SK-N-SH (cell line): ENCODE measurements at regions not wholly inside any gene's neighbourhood (a gene's known extent, or its start where the extent isn't known, plus 50 kb on each side); places are given as distances from the start of the nearest gene placed in this dataset.

Experiments used
- CTCF ChIA-PET: fragments of 300-600, 350-600 bp; formaldehyde crosslinking; extraction: SDS; loops from one replicate; lab custom pipeline; 2021; lab: Yijun Ruan, JAX
- POLR2A ChIA-PET: fragments of 350-600 bp; sonication (Branson Sonifier 250); formaldehyde crosslinking; extraction: SDS; loops from one replicate; lab custom pipeline; 2020; ENCODE audit warnings: antibody characterized with exemption, inconsistent platforms; lab: Yijun Ruan, JAX
- DNase-seq: peaks from one replicate; pipeline ENCODE4 v3.0.0; 2012
- H2AFZ ChIP-seq: fragments of 200-600 bp; sonication (generic); 2 replicates; pipeline ENCODE4 v1.8.1; 2016; ENCODE audit warnings: antibody characterized with exemption, mild to moderate bottlenecking, low read depth
- H3F3A ChIP-seq: fragments of 200-600 bp; sonication (generic); replicated peaks from 2 replicates; pipeline ENCODE3; 2016; ENCODE audit warnings: antibody characterized with exemption, mild to moderate bottlenecking; ENCODE audit not compliant: insufficient read depth
- H3K27ac ChIP-seq, 2 experiments: fragments of 200-500 bp in 1 of 2; fragments of 200-600 bp in 1 of 2; sonication (Bioruptor generic) in 1 of 2; sonication (generic), shearing (Covaris generic) in 1 of 2; 2 replicates each; pipeline versions ENCODE4 v1.5.1 to v1.6.1; 2014 to 2016; ENCODE audit warnings: low read depth in 2 of 2, inconsistent platforms in 1 of 2, low read length in 1 of 2, mild to moderate bottlenecking in 1 of 2, mixed read lengths in 1 of 2
- H3K27me3 ChIP-seq: fragments of 200-600 bp; sonication (generic), shearing (Covaris generic); 2 replicates; pipeline ENCODE4 v1.6.1; 2016; ENCODE audit warnings: mixed run types; ENCODE audit not compliant: insufficient read depth
- H3K36me3 ChIP-seq, 2 experiments: fragments of 200-500 bp in 1 of 2; fragments of 200-600 bp in 1 of 2; sonication (Bioruptor generic) in 1 of 2; sonication (generic) in 1 of 2; replicated peaks in 1 of 2; 2 replicates each; pipeline versions ENCODE3 to v1.5.1; 2014 to 2016; ENCODE audit warnings: low read length in 1 of 2, mild to moderate bottlenecking in 1 of 2; ENCODE audit not compliant: insufficient read depth in 2 of 2, control insufficient read depth in 1 of 2
- H3K4me1 ChIP-seq, 2 experiments: fragments of 200-500 bp in 1 of 2; fragments of 200-600 bp in 1 of 2; sonication (Bioruptor generic) in 1 of 2; sonication (generic), shearing (Covaris generic) in 1 of 2; 2 replicates each; pipeline versions ENCODE4 v1.5.1 to v1.6.1; 2014 to 2016; ENCODE audit warnings: low read depth in 1 of 2, low read length in 1 of 2, mixed run types in 1 of 2; ENCODE audit not compliant: insufficient read depth in 2 of 2, control insufficient read depth in 1 of 2
- H3K4me2 ChIP-seq: fragments of 200-600 bp; sonication (generic), shearing (Covaris generic); 2 replicates; pipeline ENCODE4 v1.6.1; 2017; ENCODE audit warnings: mixed run types
- H3K4me3 ChIP-seq, 2 experiments: fragments of 200-500 bp in 1 of 2; fragments of 200-600 bp in 1 of 2; sonication (Bioruptor generic) in 1 of 2; sonication (generic), shearing (Covaris generic) in 1 of 2; 2 replicates each; pipeline versions ENCODE4 v1.5.1 to v1.8.1; 2014 to 2016; ENCODE audit warnings: low read depth in 2 of 2, inconsistent platforms in 1 of 2, low read length in 1 of 2, mild to moderate bottlenecking in 1 of 2, mixed read lengths in 1 of 2, moderate library complexity in 1 of 2
- H3K79me2 ChIP-seq: fragments of 200-600 bp; sonication (generic); 2 replicates; pipeline ENCODE4 v1.8.1; 2017; ENCODE audit warnings: mild to moderate bottlenecking; ENCODE audit not compliant: insufficient read depth
- H3K9ac ChIP-seq: fragments of 200-600 bp; sonication (generic); 2 replicates; pipeline ENCODE4 v1.6.1; 2017; ENCODE audit warnings: mixed run types
- H3K9me2 ChIP-seq: fragments of 200-600 bp; sonication (generic); 2 replicates; pipeline ENCODE4 v1.6.1; 2017; ENCODE audit warnings: mixed run types
- H3K9me3 ChIP-seq: fragments of 200-600 bp; sonication (generic); 2 replicates; pipeline ENCODE4 v1.6.1; 2017; ENCODE audit warnings: mixed run types, mild to moderate bottlenecking, moderate library complexity
- H4K20me1 ChIP-seq: fragments of 200-600 bp; sonication (generic); 2 replicates; pipeline ENCODE4 v1.6.1; 2017; ENCODE audit warnings: mild to moderate bottlenecking, mixed run types; ENCODE audit not compliant: insufficient read depth
- CHD2 ChIP-seq: fragments of 150-350 bp; IDR thresholded peaks from 2 replicates; pipeline ENCODE4 v1.6.1; 2018; ENCODE audit warnings: low read length; ENCODE audit not compliant: partially characterized antibody
- CTCF ChIP-seq: fragments of 200-600 bp; sonication (generic); IDR thresholded peaks from 2 replicates; pipeline ENCODE4 v1.6.1; 2017; ENCODE audit warnings: antibody characterized with exemption, mild to moderate bottlenecking, moderate library complexity
- EZH2phosphoT487 ChIP-seq: fragments of 200-600 bp; sonication (generic); IDR thresholded peaks from 2 replicates; pipeline ENCODE4 v1.6.1; 2017; ENCODE audit warnings: low read depth, mixed run types, mild to moderate bottlenecking, antibody characterized with exemption, moderate library complexity, borderline replicate concordance
- FOSL2 ChIP-seq: IDR thresholded peaks from 2 replicates; pipeline ENCODE4 v1.4.0; 2012; ENCODE audit warnings: low read depth, mild to moderate bottlenecking, moderate library complexity, borderline replicate concordance
- GABPA ChIP-seq: IDR thresholded peaks from 2 replicates; pipeline ENCODE4 v1.4.0; 2012; ENCODE audit warnings: low read depth, mild to moderate bottlenecking
- GATA2 ChIP-seq: sonication (generic); formaldehyde crosslinking; IDR thresholded peaks from 2 replicates; pipeline ENCODE4 v1.5.0; 2020; ENCODE audit warnings: mild to moderate bottlenecking, missing genetic modification reagents
- MXI1 ChIP-seq: IDR thresholded peaks from 2 replicates; pipeline ENCODE4 v1.6.1; 2012; ENCODE audit warnings: mild to moderate bottlenecking, low read depth, low read length, improper control_type of control experiment
- PBX3 ChIP-seq: IDR thresholded peaks from 2 replicates; pipeline ENCODE4; 2012
- POLR2AphosphoS5 ChIP-seq: IDR thresholded peaks from 2 replicates; pipeline ENCODE4 v1.6.1; 2012; ENCODE audit warnings: low read depth, low read length
- RAD21 ChIP-seq: IDR thresholded peaks from 2 replicates; pipeline ENCODE4 v1.6.1; 2012; ENCODE audit warnings: mild to moderate bottlenecking, low read length
- REST ChIP-seq: IDR thresholded peaks from 2 replicates; pipeline ENCODE4 v1.6.1; 2012; ENCODE audit warnings: mild to moderate bottlenecking, low read depth, low read length, moderate library complexity
- RXRA ChIP-seq: IDR thresholded peaks from 2 replicates; pipeline ENCODE4 v1.4.0; 2012; ENCODE audit warnings: low read depth, mild to moderate bottlenecking, borderline replicate concordance
- TEAD4 ChIP-seq: IDR thresholded peaks from 2 replicates; pipeline ENCODE4 v1.4.0; 2012; ENCODE audit warnings: mild to moderate bottlenecking, borderline replicate concordance; ENCODE audit not compliant: insufficient read depth
- USF1 ChIP-seq: IDR thresholded peaks from 2 replicates; pipeline ENCODE4 v1.4.0; 2012; ENCODE audit warnings: low read depth, borderline replicate concordance
- USF2 ChIP-seq: fragments of 150-350 bp; IDR thresholded peaks from 2 replicates; pipeline ENCODE4 v1.6.1; 2017; ENCODE audit warnings: antibody characterized with exemption, low read length, low read depth, borderline replicate concordance
- YY1 ChIP-seq: IDR thresholded peaks from 2 replicates; pipeline ENCODE4 v1.4.0; 2012; ENCODE audit warnings: low read depth, mild to moderate bottlenecking
- ZBTB33 ChIP-seq: IDR thresholded peaks from 2 replicates; pipeline ENCODE4 v1.4.0; 2012; ENCODE audit warnings: low read depth, borderline replicate concordance
- WGBS: methylation state at CpG from one replicate; pipeline ENCODE4 v1.1.6; 2017; ENCODE audit warnings: low lambda C conversion rate; 5-methylcytosine and 5-hydroxymethylcytosine counted together

- H3K27ac ChIP-seq = peak overlapping the region in 1 of 2 experiments; percentile 19; a peak in 1 of 4 replicates
- no peak overlapping the region for H3K4me3 ChIP-seq
- H3F3A ChIP-seq = peaks cover 2% of the 10 kb centered on the region
- no peaks in the 10 kb centered on the region for H4K20me1 ChIP-seq
- no peaks in the 10 kb centered on the region for H3K27me3 ChIP-seq
- no peaks in the 10 kb centered on the region for H3K79me2 ChIP-seq
- DNase-seq = no peak
- H3K9me3 ChIP-seq = peaks cover 3% of the 10 kb centered on the region; the same call in 1 of the 2 replicates
- H3K4me2 ChIP-seq = 0 out of 2 replicates have a peak overlapping the region, but pooled peaks have one; percentile 7
- H3K9ac ChIP-seq = no peak overlapping the region
- peak overlapping the region; percentile 20; the same call in 1 of the 2 replicates for H2AFZ ChIP-seq
- no peaks in the 10 kb centered on the region for H3K36me3 ChIP-seq
- no peaks in the 10 kb centered on the region for H3K9me2 ChIP-seq
- peaks cover 0 to 14% of the 10 kb centered on the region in 2 experiments; a peak in 1 of 4 replicates for H3K4me1 ChIP-seq
- POLR2A ChIA-PET = no interaction called here
- TF ChIP-seq CTCF = no peak
- TF ChIP-seq FOSL2 = no peak; the same call in 1 of the 2 replicates
- TF ChIP-seq MXI1 = no peak
- TF ChIP-seq TEAD4 = no peak
- no peak for TF ChIP-seq YY1
- TF ChIP-seq USF1 = no peak
- no peak for TF ChIP-seq CHD2
- TF ChIP-seq GATA2 (CRISPR knock-in tag) = no peak
- TF ChIP-seq RXRA = no peak
- TF ChIP-seq ZBTB33 = no peak
- no peak for TF ChIP-seq POLR2AphosphoS5
- no peak for TF ChIP-seq RAD21
- TF ChIP-seq USF2 = no peak
- TF ChIP-seq REST = no peak
- no peak for TF ChIP-seq PBX3
- no peak for TF ChIP-seq GABPA
- TF ChIP-seq EZH2phosphoT487 = no peak
- CTCF ChIA-PET = interaction anchor here (1.1 to 2.8 kb wide), 2 partner anchors 45 to 49 kb away, joined by 3 to 8 read pairs; no protein-coding TSS in a partner anchor
- WGBS = 26% methylated on average over 2 of the region's 2 CpGs
Measured at GRCh38 chr5:98722188-98722587, 51.3 kb upstream of the RGMB start.
